ENCODE measurements at regions not wholly inside any gene's neighbourhood (a gene's known extent, or its start where the extent isn't known, plus 50 kb on each side); places are given as distances from the start of the nearest gene placed in this dataset.

DNA sequence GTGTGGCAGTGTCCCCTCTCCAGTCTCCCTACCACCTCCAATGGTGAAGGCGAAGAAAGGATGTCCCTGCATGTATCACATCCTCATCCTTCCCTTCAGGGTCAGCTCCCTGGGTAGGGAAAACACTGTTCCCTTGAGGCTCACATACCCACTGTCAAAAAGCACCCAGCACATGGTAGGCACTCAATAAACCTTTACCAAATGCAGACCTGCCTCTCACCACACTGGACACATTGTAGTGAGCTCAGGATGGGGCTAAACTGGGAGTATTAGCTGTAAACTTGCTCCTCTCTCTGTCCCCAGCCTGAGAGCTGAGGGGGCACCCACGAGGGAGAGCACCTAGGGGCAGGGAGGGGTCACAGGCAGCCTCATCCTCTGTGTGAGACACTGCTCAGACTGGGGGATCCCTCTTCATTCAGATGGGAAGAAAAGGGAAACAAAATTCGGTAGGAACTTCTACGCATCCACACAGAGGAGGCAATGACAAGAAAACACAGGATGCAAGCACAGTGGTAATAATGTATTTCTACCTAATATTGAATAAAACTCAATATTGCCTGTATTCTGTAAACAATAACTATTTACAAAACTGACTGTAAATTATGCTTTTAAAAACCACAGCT is 101.6 kb upstream of the TOP3B start:
- no peak for TF ChIP-seq POLR2AphosphoS5 (IDR thresholded peaks at IDR 0.05)
- no peak for TF ChIP-seq TAF1 (IDR thresholded peaks at IDR 0.05; ENCODE audit: low read depth)
- TF ChIP-seq, protein P1, sequence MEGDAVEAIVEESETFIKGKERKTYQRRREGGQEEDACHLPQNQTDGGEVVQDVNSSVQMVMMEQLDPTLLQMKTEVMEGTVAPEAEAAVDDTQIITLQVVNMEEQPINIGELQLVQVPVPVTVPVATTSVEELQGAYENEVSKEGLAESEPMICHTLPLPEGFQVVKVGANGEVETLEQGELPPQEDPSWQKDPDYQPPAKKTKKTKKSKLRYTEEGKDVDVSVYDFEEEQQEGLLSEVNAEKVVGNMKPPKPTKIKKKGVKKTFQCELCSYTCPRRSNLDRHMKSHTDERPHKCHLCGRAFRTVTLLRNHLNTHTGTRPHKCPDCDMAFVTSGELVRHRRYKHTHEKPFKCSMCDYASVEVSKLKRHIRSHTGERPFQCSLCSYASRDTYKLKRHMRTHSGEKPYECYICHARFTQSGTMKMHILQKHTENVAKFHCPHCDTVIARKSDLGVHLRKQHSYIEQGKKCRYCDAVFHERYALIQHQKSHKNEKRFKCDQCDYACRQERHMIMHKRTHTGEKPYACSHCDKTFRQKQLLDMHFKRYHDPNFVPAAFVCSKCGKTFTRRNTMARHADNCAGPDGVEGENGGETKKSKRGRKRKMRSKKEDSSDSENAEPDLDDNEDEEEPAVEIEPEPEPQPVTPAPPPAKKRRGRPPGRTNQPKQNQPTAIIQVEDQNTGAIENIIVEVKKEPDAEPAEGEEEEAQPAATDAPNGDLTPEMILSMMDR (IDR thresholded peaks at IDR 0.05; ENCODE audit: poor library complexity, severe bottlenecking), result no peak
- no peak for TF ChIP-seq EZH2 (IDR thresholded peaks at IDR 0.05; ENCODE audit: borderline replicate concordance, insufficient read depth, low read length, poor library complexity, severe bottlenecking)
- no peak for TF ChIP-seq SMC3 (conservative IDR thresholded peaks at IDR 0.05; ENCODE audit: poor library complexity)
